ENCODE measurements at regions not wholly inside any gene's neighbourhood (a gene's known extent, or its start where the extent isn't known, plus 50 kb on each side); places are given as distances from the start of the nearest gene placed in this dataset.

DNA sequence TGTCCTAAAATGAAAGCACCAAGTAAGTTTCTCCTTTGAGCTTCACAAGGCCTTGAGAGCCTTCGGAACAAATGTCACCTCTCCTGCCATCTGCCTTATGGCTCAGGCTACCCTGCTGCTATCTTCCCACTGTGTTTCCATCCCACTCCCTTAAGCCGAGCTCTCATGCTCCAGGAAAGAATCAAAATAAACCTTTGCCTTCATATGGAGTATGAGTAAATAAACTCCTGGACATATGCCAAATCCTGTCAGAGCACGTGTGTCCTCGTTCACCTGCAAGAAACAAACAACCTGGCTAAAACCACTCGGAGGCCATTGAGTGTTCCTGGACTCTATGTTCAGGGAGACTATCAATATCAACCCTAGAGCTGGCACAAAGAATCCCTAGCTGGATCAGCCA is 122.3 kb upstream of the CCDC112 start:
- Histone ChIP-seq H3K27me3 (no peaks in the 10 kb centered on the region), H3K4me1 (peaks cover 29 to 37% of the 10 kb centered on the region in 2 donors), H3K27ac (peak overlapping the region in 1 of 4 donors; percentile 24), H3K9me3 (no peaks in the 10 kb centered on the region), H3K36me3 (no peaks in the 10 kb centered on the region), H3K4me3 (no peak overlapping the region)
- ATAC-seq (peak in 1 of 2 donors; percentile 38), DNase-seq (no peak)
- TF ChIP-seq, protein P1, sequence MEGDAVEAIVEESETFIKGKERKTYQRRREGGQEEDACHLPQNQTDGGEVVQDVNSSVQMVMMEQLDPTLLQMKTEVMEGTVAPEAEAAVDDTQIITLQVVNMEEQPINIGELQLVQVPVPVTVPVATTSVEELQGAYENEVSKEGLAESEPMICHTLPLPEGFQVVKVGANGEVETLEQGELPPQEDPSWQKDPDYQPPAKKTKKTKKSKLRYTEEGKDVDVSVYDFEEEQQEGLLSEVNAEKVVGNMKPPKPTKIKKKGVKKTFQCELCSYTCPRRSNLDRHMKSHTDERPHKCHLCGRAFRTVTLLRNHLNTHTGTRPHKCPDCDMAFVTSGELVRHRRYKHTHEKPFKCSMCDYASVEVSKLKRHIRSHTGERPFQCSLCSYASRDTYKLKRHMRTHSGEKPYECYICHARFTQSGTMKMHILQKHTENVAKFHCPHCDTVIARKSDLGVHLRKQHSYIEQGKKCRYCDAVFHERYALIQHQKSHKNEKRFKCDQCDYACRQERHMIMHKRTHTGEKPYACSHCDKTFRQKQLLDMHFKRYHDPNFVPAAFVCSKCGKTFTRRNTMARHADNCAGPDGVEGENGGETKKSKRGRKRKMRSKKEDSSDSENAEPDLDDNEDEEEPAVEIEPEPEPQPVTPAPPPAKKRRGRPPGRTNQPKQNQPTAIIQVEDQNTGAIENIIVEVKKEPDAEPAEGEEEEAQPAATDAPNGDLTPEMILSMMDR (IDR thresholded peaks at IDR 0.05 in 4 of 5, conservative IDR thresholded peaks at IDR 0.05 in 1 of 5): no peak
- no peak for TF ChIP-seq POLR2A (IDR thresholded peaks at IDR 0.05)
- in situ Hi-C loops (cut with MboI; ENCODE audit: low sequenced_read_pairs in 4 of 4) (no loop called here), intact Hi-C loops (cut with DNase I; ENCODE audit: low total_unique reads) (no loop called here)

DNA sequence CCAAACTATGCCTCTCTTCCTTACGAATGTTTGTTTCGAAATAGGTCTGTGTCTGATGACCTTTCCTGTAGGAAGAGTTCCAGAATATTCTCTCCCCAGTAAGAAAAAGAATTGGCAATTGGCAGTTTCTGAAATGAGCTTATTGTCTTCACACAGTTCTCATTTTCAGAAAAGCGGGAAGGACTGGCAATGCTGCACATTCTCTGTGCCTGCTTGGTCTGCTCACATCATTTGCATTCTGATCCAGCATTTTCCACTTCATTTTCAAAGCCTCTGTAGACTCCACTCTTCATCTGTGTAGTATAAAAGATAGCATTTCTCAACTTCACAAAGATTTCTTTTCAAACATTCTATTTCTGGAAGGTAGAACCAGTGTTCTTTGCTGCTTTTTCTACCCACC is 120.6 kb upstream of the CCDC112 start:
- ATAC-seq (no peak), DNase-seq (no peak)
- no peaks in the 10 kb centered on the region for H3K9me3 ChIP-seq
- no peak overlapping the region for H3K27ac ChIP-seq
- peaks cover 12 to 20% of the 10 kb centered on the region in 2 donors for H3K4me1 ChIP-seq
- no peak for TF ChIP-seq POLR2A (IDR thresholded peaks at IDR 0.05)
- TF ChIP-seq, protein P1 (IDR thresholded peaks at IDR 0.05 in 4 of 5, conservative IDR thresholded peaks at IDR 0.05 in 1 of 5): no peak
- no peaks in the 10 kb centered on the region for H3K36me3 ChIP-seq
- H3K27me3 ChIP-seq: no peaks in the 10 kb centered on the region
- intact Hi-C loops (cut with DNase I; ENCODE audit: low total_unique reads) (no loop called here), in situ Hi-C loops (cut with MboI; ENCODE audit: low sequenced_read_pairs in 4 of 4) (no loop called here)
- H3K4me3 ChIP-seq: no peak overlapping the region

DNA sequence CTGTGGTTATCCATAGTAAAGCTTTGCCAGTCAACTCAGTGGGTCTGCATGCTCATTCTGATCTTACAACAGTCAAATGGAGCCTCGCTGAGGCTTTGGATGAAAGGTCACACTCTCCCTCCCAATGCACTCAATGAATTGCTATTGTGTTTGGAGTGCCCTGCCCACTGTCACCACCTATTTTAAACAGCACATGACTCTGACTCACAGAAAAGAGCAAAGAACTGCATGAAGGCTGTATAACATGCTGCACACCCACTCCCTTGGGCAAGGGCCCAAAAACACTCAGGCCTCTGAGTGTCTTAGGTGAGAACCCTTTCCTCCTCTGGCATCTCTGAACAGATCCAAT is 118.7 kb upstream of the CCDC112 start:
- intact Hi-C loops (cut with DNase I; ENCODE audit: low total_unique reads) (no loop called here), in situ Hi-C loops (cut with MboI; ENCODE audit: low sequenced_read_pairs in 4 of 4) (no loop called here)
- DNase-seq: no peak

DNA sequence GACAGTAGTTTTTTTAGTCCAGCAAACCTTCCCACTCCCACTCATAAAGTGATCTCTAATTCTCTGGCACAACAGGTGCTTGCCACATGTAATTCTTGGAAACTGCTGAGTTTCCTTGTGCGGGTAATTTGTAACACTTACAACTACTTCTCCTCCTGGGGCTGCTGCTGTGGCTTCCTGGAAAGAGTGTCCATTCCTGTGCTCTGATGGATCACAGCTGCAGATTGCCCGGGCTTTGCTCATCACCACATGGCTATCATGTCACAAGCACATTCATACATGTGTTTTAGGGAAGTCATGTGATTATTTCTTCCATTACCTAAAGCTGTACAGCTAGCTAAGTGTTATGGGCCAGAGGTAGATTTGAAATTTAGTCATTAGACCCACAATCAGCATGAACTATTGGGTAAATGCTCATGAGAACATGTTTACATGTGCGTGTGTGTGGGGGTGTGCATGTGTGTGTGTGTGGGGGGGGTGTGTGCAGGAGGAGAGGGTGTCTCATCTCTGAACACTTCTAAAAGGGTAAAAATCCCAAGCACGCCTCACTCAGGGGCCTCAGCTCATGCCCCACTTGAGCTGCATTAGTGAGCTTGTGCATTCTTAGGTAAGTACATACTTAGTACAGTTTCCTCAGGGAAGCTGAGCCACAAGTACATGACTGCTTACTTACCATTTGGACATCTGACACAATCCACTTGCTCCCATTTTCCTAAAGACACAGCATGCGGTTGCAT is 118.1 kb upstream of the CCDC112 start:
- ATAC-seq (peak; percentile 44 to 60), DNase-seq (peak in 1 of 2 donors; percentile 37)
- H3K9me3 ChIP-seq: no peaks in the 10 kb centered on the region
- no peaks in the 10 kb centered on the region for H3K27me3 ChIP-seq
- H3K4me1 ChIP-seq: peaks cover 2 to 11% of the 10 kb centered on the region in 2 donors
- no peaks in the 10 kb centered on the region for H3K36me3 ChIP-seq
- no peak overlapping the region for H3K27ac ChIP-seq
- H3K4me3 ChIP-seq: no peak overlapping the region
- in situ Hi-C loops (cut with MboI; ENCODE audit: low sequenced_read_pairs in 4 of 4) (no loop called here), intact Hi-C loops (cut with DNase I; ENCODE audit: low total_unique reads) (no loop called here)
- TF ChIP-seq, protein P1 (IDR thresholded peaks at IDR 0.05 in 4 of 5, conservative IDR thresholded peaks at IDR 0.05 in 1 of 5): no peak
- TF ChIP-seq POLR2A (IDR thresholded peaks at IDR 0.05): no peak

More for the DNA sequence above, 118.7 kb upstream of the CCDC112 start:
- Histone ChIP-seq H3K27me3 (no peaks in the 10 kb centered on the region), H3K36me3 (no peaks in the 10 kb centered on the region), H3K4me1 (peaks cover 7 to 16% of the 10 kb centered on the region in 2 donors), H3K4me3 (no peak overlapping the region), H3K9me3 (no peaks in the 10 kb centered on the region), H3K27ac (no peak overlapping the region)
- ATAC-seq: no peak
- no peak for TF ChIP-seq POLR2A (IDR thresholded peaks at IDR 0.05)
- TF ChIP-seq, protein P1 (IDR thresholded peaks at IDR 0.05 in 4 of 5, conservative IDR thresholded peaks at IDR 0.05 in 1 of 5): no peak

DNA sequence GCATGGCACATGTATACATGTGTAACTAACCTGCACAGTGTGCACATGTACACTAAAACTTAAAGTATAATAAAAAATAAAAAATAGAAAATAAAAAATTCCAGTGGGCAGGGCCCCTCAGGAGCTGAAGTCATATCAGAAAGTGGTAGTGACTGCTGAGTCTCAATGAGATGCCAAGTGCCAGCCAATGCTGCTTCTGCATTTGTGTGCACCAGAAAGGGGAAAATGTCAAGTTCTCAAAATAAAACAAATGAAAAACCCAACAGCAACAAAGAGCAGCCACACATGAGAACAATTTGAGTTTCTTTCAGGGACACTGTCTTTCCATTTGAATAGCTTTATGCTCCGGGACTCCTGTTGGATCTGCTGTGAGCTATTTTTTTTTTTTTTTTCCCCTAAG is 117.2 kb upstream of the CCDC112 start:
- H3K4me1 ChIP-seq: peaks cover 0 to 2% of the 10 kb centered on the region in 2 donors
- no peaks in the 10 kb centered on the region for H3K36me3 ChIP-seq
- DNase-seq (no peak), ATAC-seq (no peak)
- intact Hi-C loops (cut with DNase I; ENCODE audit: low total_unique reads): no loop called here
- no peak overlapping the region for H3K27ac ChIP-seq
- in situ Hi-C loops (cut with MboI; ENCODE audit: low sequenced_read_pairs in 4 of 4): no loop called here
- H3K4me3 ChIP-seq: no peak overlapping the region
- H3K27me3 ChIP-seq: no peaks in the 10 kb centered on the region
- H3K9me3 ChIP-seq: no peaks in the 10 kb centered on the region
- TF ChIP-seq, protein P1 (IDR thresholded peaks at IDR 0.05 in 4 of 5, conservative IDR thresholded peaks at IDR 0.05 in 1 of 5): no peak
- no peak for TF ChIP-seq POLR2A (IDR thresholded peaks at IDR 0.05)
